Activated effector memory CD4-positive, alpha-beta T cell treated with Interleukin-2 at 50 U/mL for 16 hours (primary cell): ENCODE measurements at regions not wholly inside any gene's neighbourhood (a gene's known extent, or its start where the extent isn't known, plus 50 kb on each side); places are given as distances from the start of the nearest gene placed in this dataset.

Source experiments
- DNase-seq: peaks from one replicate; pipeline ENCODE4 v3.0.0-alpha.2; 2020

DNA sequence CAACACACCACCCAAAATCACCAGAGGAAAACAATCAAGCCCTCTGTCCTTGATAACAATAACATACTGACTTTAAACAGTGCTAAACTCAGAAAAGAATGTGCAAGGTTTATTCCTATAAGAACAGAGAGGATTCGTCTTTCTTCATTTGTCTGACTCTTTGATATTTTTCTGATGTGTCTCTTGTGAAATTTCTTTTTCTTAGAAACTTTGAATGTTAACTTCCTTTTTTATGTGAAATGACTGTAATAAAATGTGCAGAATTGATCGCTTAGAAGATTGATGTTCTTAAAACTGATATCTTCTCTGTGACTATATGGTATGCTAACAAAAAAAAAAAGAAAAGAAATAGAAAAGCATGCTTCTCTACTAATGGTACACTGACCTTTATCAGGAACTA is 947.4 kb upstream of the CITED2 start:
- no peak for DNase-seq

DNA sequence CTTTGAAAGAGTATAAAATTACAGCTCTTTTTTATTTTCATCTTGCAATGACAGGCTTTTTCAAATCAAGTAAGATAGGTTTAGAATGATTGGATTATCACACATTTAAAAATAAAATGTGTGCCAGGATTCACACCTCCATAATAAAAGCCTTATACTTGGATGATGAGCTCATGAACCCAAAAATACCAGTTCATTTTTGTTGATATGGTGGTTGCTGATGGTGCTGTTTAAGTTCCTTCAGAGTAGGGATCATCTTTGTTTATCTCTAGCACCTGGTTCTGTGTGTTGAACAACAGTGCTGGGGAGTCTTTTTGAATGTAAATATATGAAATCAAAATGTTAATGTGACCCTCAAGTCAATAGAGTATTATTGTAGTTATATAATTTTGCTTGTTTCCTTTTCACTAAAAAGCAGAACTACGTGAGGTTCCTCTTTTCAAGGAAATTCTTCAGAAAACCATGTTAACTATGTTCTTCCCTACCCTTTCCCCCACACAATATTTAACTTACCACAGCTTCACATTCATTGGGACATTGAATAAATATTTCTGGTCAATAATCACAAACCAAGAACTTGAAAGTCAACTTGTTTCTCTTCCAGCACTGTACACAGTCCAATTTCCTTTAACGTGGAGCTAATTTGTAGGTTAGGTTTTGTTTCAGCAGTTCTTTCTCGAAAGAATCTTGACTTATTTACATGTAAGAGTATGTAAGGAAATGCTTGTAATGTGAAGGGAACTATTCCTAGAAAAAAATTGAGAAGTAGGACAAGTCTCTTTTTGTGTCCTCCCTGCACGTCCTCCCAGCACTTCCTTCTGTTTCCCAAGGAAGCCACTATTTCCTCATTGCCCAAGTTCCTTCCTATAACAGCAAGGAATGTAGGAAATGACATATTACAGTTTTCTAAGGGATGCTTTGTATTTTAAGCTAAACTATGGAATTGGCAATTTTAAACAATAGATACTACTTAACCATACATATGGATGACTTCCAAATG is 945.9 kb upstream of the CITED2 start:
- DNase-seq, result no peak

GRCh38 chr6:140319209-140319608 is 944.8 kb upstream of the CITED2 start:
- no peak for DNase-seq

DNA sequence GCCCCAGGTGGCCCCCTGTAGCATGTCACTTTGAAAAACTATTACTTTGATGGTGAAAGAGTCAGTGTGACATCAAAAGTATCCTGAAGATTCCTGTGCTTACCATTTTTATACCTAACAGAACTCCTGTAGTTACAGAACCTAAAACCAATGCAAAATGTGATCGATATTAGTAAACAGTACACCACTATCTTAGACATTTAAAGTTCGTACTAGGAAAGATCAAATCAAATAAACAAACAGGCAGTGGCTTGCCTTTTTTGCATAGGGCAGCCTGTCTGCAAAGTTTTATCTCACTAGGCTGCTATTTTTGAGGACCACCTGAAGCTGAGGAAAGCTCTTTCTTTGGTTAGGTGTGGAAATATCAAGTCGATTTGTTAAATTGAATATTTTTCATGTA is 944.0 kb upstream of the CITED2 start:
- no peak for DNase-seq

DNA sequence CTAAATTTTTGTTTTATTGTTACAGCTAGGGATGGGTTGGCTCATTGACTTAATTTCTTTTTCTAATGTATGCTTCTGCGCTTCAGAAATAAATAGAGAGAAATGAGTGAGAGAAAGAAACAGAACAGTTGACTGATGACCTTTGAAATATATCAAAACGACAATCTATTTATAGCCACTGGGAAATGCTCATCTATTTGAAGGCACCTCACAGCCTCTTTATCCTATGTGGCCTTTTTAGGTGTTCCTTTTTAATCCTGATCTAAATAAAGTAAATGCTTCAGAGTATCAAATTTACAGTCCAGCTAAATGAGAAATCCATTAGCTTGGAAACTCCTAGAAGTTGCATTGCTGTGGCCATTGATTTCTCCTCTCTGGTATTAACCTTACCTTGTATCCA is 943.5 kb upstream of the CITED2 start:
- no peak for DNase-seq

DNA sequence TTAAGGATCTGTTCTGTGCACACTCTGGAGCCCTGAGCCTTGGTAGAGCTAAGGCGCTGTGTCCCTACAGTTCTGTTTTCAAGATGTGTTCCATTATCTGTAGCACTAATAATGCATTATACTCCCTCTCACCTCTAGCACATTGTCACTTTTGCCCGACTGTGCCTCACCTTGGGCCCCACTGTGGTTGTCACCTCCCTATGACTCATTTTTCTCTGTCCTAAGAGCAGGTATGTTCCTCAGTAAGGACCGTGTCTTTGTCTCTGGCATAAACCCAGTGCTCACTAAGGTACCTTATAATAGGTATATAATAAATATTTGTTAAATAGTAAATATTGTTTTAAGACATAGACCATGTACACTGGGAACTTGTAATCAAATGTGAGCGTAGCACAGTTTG is 942.5 kb upstream of the CITED2 start:
- no peak for DNase-seq

DNA sequence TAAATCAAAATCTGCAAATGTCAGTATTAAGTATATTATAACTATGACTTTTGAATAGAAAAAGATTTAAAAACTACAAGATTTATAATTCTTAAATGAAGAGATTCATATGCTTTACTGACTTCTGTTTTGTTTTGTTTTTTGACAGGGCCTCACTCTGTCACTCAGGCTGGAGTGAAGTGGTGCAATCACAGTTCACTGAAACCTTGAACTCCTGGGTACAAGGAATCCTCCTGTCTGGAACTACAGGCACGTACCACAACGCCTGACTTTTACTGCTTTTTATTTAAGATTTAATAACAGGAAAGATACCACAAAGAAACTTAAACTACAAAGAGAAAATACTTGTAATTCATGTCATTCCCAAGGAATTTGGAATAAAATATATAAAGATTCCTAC is 940.2 kb upstream of the CITED2 start:
- DNase-seq, result no peak

GRCh38 chr6:140311146-140311545 is 936.7 kb upstream of the CITED2 start:
- DNase-seq, result no peak

DNA sequence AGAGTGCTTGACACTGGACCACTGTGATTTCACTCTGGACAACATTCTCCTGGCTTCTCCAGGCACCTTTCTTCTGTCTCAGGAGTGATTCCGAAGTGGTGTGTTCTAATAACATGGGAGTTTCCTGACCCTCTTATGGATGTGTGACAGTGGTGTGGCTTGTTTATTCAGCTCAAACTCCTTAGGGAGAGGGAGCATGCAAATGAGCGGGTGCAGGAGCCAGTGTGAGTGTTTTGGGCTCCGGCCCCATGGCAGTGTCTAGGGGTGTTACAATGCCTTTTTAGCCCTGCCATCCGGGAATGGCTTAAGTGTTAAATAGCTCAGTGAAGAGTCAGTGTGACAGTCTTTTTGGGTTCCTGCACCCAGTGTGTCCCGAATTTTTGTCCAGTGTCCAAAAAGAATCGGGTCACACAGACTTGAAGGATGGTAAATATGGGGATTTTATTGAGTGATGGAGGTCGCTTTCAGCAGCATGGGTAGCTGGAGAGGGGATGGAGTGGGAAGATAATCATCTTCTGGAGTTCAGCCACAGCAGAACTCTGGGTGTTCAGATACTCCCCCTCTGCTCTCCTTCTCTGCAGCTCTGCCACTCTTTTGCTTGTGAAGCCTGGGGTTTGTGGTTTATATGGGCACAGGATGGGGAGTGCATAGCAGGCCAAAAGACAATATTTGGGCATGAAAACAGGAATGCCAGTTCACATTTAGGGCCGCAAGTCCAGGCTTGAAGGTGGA is 928.9 kb upstream of the CITED2 start:
- DNase-seq, result no peak

DNA sequence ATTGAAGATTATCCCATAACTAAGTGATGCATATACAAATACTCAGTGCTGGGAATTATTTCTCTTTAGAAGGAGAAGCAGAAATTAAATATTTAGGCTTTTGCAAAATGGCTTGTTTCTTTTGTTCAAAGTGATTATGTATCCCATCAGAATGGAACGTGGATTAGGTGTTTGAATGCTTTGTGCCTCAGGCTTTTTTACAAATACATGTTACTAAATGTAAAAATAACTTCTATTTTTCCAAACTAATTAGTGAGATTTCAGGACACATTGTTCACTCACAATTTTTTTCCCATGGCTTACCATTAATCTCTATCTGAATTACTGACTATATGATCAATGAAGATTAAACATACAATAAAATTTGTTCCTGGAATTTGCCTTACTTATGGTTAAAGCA is 925.9 kb upstream of the CITED2 start:
- no peak for DNase-seq

- no peak for DNase-seq
Measured at GRCh38 chr6:140289186-140289585, 914.7 kb upstream of the CITED2 start.

GRCh38 chr6:140285998-140286690 is 911.7 kb upstream of the CITED2 start:
- DNase-seq, result no peak

- no peak for DNase-seq
Measured at GRCh38 chr6:140285471-140285870, 911.0 kb upstream of the CITED2 start.

- DNase-seq, result no peak
Measured at GRCh38 chr6:140284871-140285270, 910.4 kb upstream of the CITED2 start.

- DNase-seq, result no peak
Measured at GRCh38 chr6:140283197-140283596, 908.7 kb upstream of the CITED2 start.

DNA sequence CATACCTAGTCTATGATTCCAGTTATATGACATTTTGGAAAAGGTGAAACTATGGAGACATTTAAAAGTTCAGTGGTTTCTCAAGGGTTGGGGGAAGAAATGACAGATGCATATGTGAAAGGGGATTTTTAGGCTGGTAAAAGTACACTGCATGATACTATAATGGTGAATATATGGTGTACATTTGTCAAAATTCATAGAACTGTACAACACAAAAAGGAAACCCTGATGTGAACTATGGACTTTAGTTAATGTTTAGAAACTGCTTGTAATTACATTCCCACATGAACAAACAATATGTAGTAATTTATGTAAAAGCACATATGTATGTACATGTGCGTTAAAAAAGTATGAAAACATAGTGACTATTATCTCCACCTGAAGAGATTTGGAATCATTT is 907.3 kb upstream of the CITED2 start:
- DNase-seq, result no peak

- DNase-seq, result no peak
Measured at GRCh38 chr6:140281236-140281635, 906.8 kb upstream of the CITED2 start.

DNA sequence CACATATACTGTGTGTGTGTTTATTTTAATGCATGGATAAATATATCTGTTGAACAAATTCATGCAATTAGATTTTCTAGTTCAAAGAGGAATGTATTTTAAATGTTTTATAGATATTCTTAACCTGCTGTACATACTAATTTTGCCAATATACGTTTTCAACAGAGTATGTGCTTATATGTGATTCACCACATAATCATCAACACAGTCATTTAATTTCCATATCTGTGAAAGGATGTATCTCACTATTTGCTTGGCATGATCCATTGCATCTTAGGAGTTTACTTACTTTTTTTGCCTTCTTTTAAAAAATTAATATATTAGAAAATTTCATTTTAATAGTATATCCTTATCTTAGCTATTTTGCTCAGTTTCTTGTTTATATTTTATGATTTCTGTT is 902.3 kb upstream of the CITED2 start:
- DNase-seq, result no peak

DNA sequence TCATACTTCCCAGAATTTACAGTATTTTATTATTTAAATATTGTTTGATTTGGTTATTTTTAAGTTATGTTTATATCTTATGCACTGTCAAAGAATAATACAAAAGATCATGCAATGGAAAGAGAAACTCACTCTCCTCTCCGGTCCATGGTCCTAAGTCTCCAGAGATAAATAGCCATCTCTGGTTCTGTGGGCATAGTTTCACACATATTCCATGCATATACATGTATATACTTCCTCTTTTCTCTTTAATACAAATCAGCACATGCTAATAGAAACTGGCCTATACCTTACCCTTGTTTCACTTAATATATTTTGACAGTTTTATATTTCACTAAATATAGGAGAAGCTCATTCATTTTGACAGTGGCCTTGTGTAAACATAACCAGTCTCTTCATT is 901.7 kb upstream of the CITED2 start:
- DNase-seq, result no peak

GRCh38 chr6:140275725-140276124 is 901.3 kb upstream of the CITED2 start:
- DNase-seq, result no peak

DNA sequence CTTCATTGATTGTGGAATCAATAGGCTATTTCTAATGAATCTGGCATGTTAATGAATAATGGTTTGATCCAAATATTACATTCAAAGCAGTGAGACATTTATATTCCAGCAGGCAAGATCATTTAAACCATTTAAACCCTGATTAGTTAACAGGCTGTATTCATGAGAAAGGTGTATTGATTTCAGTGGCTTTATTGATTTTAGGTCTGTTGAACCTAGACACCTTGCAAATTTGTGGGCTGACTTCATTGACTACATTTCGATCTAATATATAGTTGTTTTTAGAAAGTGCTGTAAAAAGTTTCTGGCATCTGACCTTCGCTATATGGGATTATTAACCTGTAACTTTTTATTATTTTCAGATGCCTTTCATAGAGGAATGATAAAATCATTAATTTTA is 900.1 kb upstream of the CITED2 start:
- no peak for DNase-seq

GRCh38 chr6:140271759-140272377 is 897.4 kb upstream of the CITED2 start:
- DNase-seq, result no peak

GRCh38 chr6:140269591-140270165 is 895.2 kb upstream of the CITED2 start:
- DNase-seq, result no peak
